ENCODE measurements at regions not wholly inside any gene's neighbourhood (a gene's known extent, or its start where the extent isn't known, plus 50 kb on each side); places are given as distances from the start of the nearest gene placed in this dataset.
"Not testable (repeated sequence)": the region's sequence is repeated elsewhere in the genome, so short reads cannot be mapped to it uniquely, and the experiment has no call there.

- no peak overlapping the region for H3K4me3 ChIP-seq (IDR thresholded peaks at IDR 0.05; ENCODE audit: insufficient read depth, low read depth, low read length)
- no peak for TF ChIP-seq CTCF (conservative IDR thresholded peaks at IDR 0.05; ENCODE audit: low read depth, low read length)
- H2AFZ ChIP-seq (ENCODE audit: low read depth): no peak overlapping the region
- no peaks in the 10 kb centered on the region for H3K27me3 ChIP-seq (ENCODE audit: insufficient read depth, low read depth)
- no peak overlapping the region for H3K4me2 ChIP-seq
- H3K79me2 ChIP-seq (ENCODE audit: insufficient read depth, low read depth): no peaks in the 10 kb centered on the region
- no peak overlapping the region for H3K9ac ChIP-seq
- no peak overlapping the region for H3K27ac ChIP-seq
- H3K4me1 ChIP-seq (ENCODE audit: low read depth, poor library complexity, severe bottlenecking): no peaks in the 10 kb centered on the region
- H3K36me3 ChIP-seq (ENCODE audit: insufficient read depth): no peaks in the 10 kb centered on the region
- no peaks in the 10 kb centered on the region for H4K20me1 ChIP-seq (ENCODE audit: insufficient read depth)
These were observed 239.1 kb upstream of the NMUR2 start for GRCh38 chr5:152644029-152644728.

- no peak for TF ChIP-seq CTCF (conservative IDR thresholded peaks at IDR 0.05; ENCODE audit: low read depth, low read length)
- no peak overlapping the region for H3K27ac ChIP-seq
- H3K4me1 ChIP-seq (ENCODE audit: low read depth, poor library complexity, severe bottlenecking): no peaks in the 10 kb centered on the region
- H3K4me3 ChIP-seq (IDR thresholded peaks at IDR 0.05; ENCODE audit: insufficient read depth, low read depth, low read length): no peak overlapping the region
- H3K79me2 ChIP-seq (ENCODE audit: insufficient read depth, low read depth): no peaks in the 10 kb centered on the region
- H3K4me2 ChIP-seq: no peak overlapping the region
- no peak overlapping the region for H2AFZ ChIP-seq (ENCODE audit: low read depth)
- H4K20me1 ChIP-seq (ENCODE audit: insufficient read depth): no peaks in the 10 kb centered on the region
- H3K27me3 ChIP-seq (ENCODE audit: insufficient read depth, low read depth): no peaks in the 10 kb centered on the region
- no peaks in the 10 kb centered on the region for H3K36me3 ChIP-seq (ENCODE audit: insufficient read depth)
- H3K9ac ChIP-seq: no peak overlapping the region
These were observed 244.5 kb upstream of the NMUR2 start for GRCh38 chr5:152649609-152650008.

GRCh38 chr5:152650413-152650812 is 245.3 kb upstream of the NMUR2 start:
- Histone ChIP-seq H3K27me3 (ENCODE audit: insufficient read depth, low read depth) (no peaks in the 10 kb centered on the region), H3K9ac (no peak overlapping the region), H3K4me3 (IDR thresholded peaks at IDR 0.05; ENCODE audit: insufficient read depth, low read depth, low read length) (no peak overlapping the region), H3K4me2 (no peak overlapping the region), H3K4me1 (ENCODE audit: low read depth, poor library complexity, severe bottlenecking) (no peaks in the 10 kb centered on the region), H3K79me2 (ENCODE audit: insufficient read depth, low read depth) (no peaks in the 10 kb centered on the region), H3K27ac (no peak overlapping the region), H2AFZ (ENCODE audit: low read depth) (no peak overlapping the region), H3K36me3 (ENCODE audit: insufficient read depth) (no peaks in the 10 kb centered on the region), H4K20me1 (ENCODE audit: insufficient read depth) (no peaks in the 10 kb centered on the region)
- no peak for TF ChIP-seq CTCF (conservative IDR thresholded peaks at IDR 0.05; ENCODE audit: low read depth, low read length)

GRCh38 chr5:152659470-152659869 is 254.4 kb upstream of the NMUR2 start:
- H3K4me3 ChIP-seq (IDR thresholded peaks at IDR 0.05; ENCODE audit: insufficient read depth, low read depth, low read length); H3K9ac ChIP-seq; H3K4me2 ChIP-seq: not testable (repeated sequence)

GRCh38 chr5:152673601-152674000 is 268.5 kb upstream of the NMUR2 start:
- no peaks in the 10 kb centered on the region for H3K79me2 ChIP-seq (ENCODE audit: insufficient read depth, low read depth)
- H3K4me1 ChIP-seq (ENCODE audit: low read depth, poor library complexity, severe bottlenecking): no peaks in the 10 kb centered on the region
- no peak overlapping the region for H3K27ac ChIP-seq
- H4K20me1 ChIP-seq (ENCODE audit: insufficient read depth): no peaks in the 10 kb centered on the region
- H3K36me3 ChIP-seq (ENCODE audit: insufficient read depth): no peaks in the 10 kb centered on the region
- H3K4me2 ChIP-seq: no peak overlapping the region
- H3K9ac ChIP-seq: no peak overlapping the region
- no peak for TF ChIP-seq CTCF (conservative IDR thresholded peaks at IDR 0.05; ENCODE audit: low read depth, low read length)
- H3K4me3 ChIP-seq (IDR thresholded peaks at IDR 0.05; ENCODE audit: insufficient read depth, low read depth, low read length): no peak overlapping the region
- no peaks in the 10 kb centered on the region for H3K27me3 ChIP-seq (ENCODE audit: insufficient read depth, low read depth)
- H2AFZ ChIP-seq (ENCODE audit: low read depth): no peak overlapping the region

More at GRCh38 chr5:152659470-152659869, 254.4 kb upstream of the NMUR2 start:
- not testable (repeated sequence) for H3K27me3 ChIP-seq (ENCODE audit: insufficient read depth, low read depth); H2AFZ ChIP-seq (ENCODE audit: low read depth); H3K79me2 ChIP-seq (ENCODE audit: insufficient read depth, low read depth); H3K4me1 ChIP-seq (ENCODE audit: low read depth, poor library complexity, severe bottlenecking); H3K27ac ChIP-seq; H4K20me1 ChIP-seq (ENCODE audit: insufficient read depth); H3K36me3 ChIP-seq (ENCODE audit: insufficient read depth)
